ENCODE measurements at regions not wholly inside any gene's neighbourhood (a gene's known extent, or its start where the extent isn't known, plus 50 kb on each side); places are given as distances from the start of the nearest gene placed in this dataset.

DNA sequence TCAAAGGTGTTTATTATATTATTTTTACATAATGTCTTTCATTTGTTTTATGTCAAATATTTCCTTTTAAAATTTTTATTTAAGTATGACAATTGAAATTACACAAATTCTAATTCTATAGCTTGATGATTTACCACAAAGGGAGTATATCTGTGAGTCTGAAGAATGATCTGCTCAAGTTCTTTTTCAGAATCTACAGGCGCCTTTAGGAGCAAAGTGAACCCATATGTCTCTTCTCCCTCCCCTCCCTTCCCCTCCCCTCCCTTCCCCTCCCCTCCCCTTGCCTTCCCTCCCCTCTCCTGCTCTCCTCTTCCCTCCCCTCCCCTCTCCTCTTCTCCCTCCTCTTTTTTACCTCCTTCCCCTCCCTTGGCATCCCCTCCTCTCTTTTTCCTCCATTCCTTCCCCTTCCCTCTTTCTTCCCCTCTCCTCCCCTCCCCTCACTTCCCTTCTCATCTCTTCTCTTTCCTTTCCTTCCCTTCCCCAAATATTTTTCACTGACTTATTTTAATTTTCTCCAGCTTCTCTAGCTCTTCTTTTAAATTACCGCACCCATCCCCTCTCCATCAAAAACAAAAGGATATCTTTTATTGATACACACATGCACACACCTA lies 495.3 kb upstream of the PIK3R1 start:
- no peak for TF ChIP-seq GATA2 (IDR thresholded peaks at IDR 0.05; ENCODE audit: low read depth, low read length)
- no peak for TF ChIP-seq GATA3 (IDR thresholded peaks at IDR 0.05; ENCODE audit: low read depth, low read length)

DNA sequence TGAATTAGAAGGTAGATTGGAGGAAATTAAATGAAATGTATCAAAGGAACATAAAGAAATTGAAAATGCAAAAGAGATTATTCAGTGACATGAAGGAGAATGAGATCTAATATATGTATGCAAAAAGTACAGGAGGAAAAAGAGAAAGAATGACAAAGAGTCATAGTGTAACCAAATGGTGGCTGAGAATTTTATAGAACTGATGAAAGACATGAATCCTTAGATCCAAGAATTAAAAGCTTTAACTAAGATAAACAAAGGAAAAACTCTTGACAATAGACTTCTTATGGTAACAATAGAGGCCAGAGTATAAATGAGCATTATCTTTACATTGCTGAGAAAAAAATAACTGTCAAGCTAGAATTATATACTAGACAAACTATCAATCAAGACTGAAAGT lies 505.4 kb upstream of the CD180 start:
- TF ChIP-seq GATA3 (IDR thresholded peaks at IDR 0.05; ENCODE audit: low read depth, low read length) = no peak
- TF ChIP-seq GATA2 (IDR thresholded peaks at IDR 0.05; ENCODE audit: low read depth, low read length) = no peak

DNA sequence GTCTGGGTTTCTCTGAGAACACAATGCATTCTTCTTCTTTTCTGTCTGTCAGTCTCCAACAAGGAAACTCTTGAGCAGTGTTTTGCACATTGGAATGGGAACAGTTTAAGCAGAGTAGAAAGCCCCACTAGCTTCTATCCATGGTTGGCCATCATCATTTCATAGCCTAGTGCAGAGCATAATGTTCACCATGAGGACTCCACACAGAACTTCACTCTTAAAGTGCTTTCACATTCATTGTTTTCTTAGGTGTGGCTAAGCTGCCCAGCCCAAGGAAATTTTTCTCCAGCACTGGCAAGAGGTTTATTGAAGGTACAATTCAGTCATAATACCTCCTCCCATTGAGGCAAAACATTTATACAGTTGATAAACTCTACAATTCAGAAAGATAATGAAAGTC lies 503.0 kb upstream of the CD180 start:
- TF ChIP-seq GATA2 (IDR thresholded peaks at IDR 0.05; ENCODE audit: low read depth, low read length) (no peak), GATA3 (IDR thresholded peaks at IDR 0.05; ENCODE audit: low read depth, low read length) (no peak)

DNA sequence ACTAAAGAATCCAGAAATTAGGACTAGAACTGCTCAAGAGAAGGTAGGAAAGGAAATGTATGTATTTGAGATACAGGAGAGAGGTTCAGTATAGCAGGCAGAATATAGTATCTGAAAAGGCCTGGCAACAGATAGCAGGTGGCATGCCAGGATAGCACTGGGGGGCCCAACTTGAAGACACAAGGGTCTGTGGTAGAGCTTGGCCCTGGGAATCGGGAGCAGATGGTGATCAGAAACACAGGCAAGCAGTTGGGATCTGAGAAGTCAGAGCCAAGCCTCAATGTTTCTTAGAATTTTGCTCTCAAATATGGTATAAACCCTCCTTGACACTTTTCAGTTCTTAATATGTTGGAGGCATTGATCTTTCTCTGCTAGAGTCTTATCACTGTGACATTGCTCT lies 499.8 kb upstream of the CD180 start:
- no peak for TF ChIP-seq GATA3 (IDR thresholded peaks at IDR 0.05; ENCODE audit: low read depth, low read length)
- no peak for TF ChIP-seq GATA2 (IDR thresholded peaks at IDR 0.05; ENCODE audit: low read depth, low read length)

DNA sequence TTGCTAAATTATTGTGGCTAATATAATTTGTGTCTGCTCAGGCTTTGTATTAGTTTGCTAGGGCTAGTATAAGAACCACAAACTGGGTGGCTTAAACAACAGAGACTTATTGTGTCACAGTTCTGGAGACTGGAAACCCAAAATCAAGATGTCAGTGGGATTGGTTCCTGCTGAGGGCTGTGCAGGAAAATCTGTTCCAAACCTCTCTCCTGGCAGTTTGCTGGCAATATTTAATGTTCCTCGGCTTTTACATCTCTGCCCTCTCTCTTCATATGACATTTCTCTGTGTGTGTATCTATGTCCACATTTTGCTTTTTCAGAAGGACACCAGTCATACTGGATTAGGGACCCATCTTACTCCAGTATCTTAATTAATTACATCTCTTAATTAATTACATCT lies 498.8 kb upstream of the CD180 start:
- TF ChIP-seq GATA2 (IDR thresholded peaks at IDR 0.05; ENCODE audit: low read depth, low read length) = no peak
- no peak for TF ChIP-seq GATA3 (IDR thresholded peaks at IDR 0.05; ENCODE audit: low read depth, low read length)

DNA sequence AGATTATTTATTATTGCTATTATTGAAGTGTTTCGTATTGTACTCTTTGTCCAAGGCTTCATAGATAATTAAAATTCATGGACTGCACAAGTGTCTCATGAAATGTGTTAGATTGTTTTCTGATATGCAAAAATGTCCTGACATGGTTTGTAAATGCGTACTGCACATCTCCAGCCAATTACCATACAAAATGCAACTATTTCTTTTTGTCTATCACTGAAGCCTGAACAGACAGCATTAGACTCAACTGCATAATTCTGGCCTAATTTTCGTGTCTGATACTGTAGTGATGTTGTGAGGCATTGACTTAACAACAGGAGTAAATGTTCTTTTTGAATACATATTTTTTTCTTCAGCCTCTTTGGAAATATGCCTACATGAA lies 498.2 kb upstream of the CD180 start:
- TF ChIP-seq GATA2 (IDR thresholded peaks at IDR 0.05; ENCODE audit: low read depth, low read length) (no peak), GATA3 (IDR thresholded peaks at IDR 0.05; ENCODE audit: low read depth, low read length) (no peak)

DNA sequence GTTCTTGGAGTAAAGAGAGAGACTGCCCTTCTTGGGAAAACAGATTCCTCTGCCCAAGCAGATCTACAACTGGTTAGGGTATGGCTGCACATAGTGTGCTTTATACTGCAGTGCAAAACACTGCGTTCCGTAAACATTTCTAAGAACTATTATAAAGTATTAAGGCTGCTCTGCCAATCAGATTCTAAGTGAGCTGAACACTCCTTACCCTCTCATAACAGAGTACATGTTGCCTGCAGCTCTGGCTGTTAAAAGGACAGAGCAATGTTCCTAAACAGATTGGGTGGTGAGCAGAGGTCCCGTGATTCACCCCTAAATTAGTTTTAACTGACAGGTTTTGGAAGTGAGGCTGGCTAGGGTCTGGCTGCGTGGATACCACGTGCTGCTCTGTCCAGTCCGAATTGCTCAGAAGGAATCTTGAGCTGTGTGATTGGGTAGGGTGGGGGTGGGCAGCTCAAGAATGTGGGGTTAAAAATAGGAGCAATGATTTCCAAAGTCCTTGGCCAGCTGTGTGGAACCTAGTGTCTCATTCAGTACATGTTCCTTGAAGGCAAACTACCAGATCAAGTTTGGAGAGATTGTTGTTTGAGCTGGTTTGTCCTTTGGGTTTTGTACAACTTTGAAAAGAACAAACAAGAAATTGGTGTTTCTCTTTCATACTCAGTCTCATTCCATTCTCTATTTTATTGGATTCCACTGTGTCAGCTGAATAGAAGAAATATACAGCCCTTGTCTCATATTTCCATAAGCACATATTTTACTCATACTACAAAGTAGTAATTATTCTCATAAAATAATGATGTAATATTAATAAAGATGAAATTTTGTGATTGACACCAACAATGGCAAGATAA lies 497.6 kb upstream of the CD180 start:
- TF ChIP-seq GATA2 (IDR thresholded peaks at IDR 0.05; ENCODE audit: low read depth, low read length) (no peak), GATA3 (IDR thresholded peaks at IDR 0.05; ENCODE audit: low read depth, low read length) (no peak)

DNA sequence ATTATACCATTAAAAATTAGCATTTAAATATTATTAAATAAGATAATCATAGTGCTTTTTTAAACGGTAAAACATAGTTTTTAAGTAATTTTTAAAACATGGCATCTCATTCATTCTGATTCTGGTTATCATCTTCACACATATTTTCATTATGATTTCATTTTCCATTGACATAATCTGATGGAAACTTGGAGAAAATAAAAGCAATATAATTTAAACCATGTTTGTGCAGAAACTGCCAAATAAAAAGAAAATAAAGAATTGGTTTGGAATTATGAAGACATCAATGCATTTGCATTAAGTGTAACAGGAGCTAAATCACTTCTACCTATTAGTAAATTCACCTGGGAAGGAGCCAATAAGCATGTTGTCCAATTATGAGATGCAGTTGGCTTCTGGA lies 490.1 kb upstream of the CD180 start:
- TF ChIP-seq GATA3 (IDR thresholded peaks at IDR 0.05; ENCODE audit: low read depth, low read length) (no peak), GATA2 (IDR thresholded peaks at IDR 0.05; ENCODE audit: low read depth, low read length) (no peak)

DNA sequence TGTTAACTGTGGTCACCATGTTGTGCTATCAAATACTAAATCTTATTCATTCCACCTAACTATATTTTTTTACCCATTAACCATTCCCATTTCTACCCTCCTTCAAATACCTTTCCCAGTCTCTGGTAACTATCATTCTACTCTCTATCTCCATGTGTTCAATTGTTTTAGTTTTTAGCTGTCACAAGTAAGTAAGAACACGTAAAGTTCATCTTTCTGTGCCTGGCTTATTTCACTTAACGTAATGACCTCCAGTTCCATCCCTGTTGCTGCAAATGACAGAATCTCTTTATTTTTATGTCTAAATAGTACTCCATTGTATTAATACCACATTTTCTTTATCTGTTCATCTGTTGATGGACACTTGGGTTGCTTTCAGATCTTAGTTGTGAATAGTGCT lies 485.1 kb upstream of the CD180 start:
- TF ChIP-seq GATA2 (IDR thresholded peaks at IDR 0.05; ENCODE audit: low read depth, low read length) = no peak
- no peak for TF ChIP-seq GATA3 (IDR thresholded peaks at IDR 0.05; ENCODE audit: low read depth, low read length)

DNA sequence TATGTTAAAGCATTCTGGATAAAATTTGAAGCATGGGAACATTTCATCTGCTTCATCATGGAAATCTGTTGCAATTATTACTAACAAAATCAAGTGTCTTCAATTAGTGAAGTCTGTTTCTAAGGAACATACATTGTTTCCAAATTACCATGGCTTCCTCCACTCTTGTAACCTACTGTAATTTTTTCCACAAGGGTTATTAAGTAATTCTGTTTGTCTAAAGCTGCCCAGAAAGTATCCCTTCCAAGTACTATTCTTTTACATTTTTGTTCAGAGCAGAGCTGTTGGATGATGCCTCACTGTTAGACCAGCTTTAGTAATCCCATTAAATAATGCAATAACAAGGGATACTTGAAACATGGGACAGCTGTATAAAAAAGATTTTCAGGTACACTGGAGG lies 483.5 kb upstream of the CD180 start:
- TF ChIP-seq GATA3 (IDR thresholded peaks at IDR 0.05; ENCODE audit: low read depth, low read length) (no peak), GATA2 (IDR thresholded peaks at IDR 0.05; ENCODE audit: low read depth, low read length) (no peak)

DNA sequence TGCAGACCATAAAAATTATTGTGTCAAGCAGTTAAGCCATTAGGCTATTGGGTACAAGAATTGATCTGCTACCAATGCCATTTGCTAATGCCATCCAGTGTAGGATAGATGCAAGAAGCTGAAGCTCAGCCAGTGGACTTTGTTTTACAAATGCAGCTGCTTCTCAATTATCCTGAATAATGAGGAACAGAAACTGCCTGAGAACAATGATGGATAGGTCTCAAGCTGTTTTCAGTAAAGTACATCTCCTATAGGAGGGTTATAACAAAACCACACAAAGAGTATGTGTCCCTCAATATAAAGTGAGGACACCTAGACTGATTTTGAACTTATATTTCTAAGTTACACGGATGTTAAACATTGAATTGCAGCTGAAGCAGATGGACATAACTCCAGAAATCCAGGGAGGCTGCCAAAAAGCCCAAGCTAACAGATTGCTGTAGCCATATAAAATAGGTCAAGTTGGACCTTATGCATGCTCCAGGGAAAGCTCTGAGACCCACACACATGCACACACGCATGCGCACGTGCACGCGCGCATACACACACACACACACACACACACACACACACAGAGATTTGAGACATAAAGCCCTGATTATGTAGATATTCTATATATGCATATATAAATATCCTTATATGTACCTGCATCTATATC lies 482.7 kb upstream of the CD180 start:
- TF ChIP-seq GATA3 (IDR thresholded peaks at IDR 0.05; ENCODE audit: low read depth, low read length) (no peak), GATA2 (IDR thresholded peaks at IDR 0.05; ENCODE audit: low read depth, low read length) (no peak)

DNA sequence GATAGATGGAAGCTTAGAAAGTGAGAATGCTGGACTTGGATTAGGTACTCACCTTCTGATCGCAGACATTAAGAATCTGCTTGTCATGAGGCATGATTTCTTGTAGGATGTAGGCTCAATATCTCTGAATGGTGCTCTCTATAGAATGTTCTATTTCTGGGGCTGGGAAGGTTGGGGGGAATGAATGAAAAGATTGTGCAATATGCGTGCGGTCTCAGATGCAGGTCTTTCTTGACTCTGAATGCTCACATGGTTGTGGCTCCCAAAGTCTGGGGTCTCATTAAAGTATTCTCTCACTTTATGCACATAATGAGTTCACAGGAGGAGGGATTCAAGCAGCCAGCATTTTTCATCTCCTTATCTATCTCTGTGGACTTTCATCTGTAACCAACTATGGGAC lies 482.0 kb upstream of the CD180 start:
- no peak for TF ChIP-seq GATA3 (IDR thresholded peaks at IDR 0.05; ENCODE audit: low read depth, low read length)
- TF ChIP-seq GATA2 (IDR thresholded peaks at IDR 0.05; ENCODE audit: low read depth, low read length) = no peak

DNA sequence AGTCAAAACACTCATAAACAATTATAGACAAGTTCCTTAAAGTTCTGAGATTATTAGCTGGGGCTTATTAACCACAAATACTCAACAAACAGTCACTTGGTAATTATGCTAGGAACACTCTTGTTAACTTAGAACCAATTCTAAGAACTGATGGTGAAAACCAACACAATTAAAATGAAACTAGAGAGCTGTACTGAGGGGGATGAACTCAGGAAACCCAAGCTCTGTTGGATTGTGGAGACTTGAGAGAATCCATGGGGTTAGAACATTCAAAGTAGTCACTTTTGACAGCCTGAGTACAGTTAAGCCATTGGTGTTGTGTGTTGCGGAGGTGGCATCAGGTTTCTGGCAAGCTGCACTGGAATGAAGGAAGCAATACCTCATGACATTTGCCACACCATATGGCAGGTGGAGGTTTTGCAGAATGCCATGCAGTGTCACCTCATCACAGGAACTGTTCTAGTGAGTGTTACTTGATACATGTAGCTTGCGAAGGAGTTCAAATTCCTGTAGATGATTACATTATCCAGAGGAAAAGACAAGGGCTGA lies 480.9 kb upstream of the CD180 start:
- no peak for TF ChIP-seq GATA3 (IDR thresholded peaks at IDR 0.05; ENCODE audit: low read depth, low read length)
- no peak for TF ChIP-seq GATA2 (IDR thresholded peaks at IDR 0.05; ENCODE audit: low read depth, low read length)

DNA sequence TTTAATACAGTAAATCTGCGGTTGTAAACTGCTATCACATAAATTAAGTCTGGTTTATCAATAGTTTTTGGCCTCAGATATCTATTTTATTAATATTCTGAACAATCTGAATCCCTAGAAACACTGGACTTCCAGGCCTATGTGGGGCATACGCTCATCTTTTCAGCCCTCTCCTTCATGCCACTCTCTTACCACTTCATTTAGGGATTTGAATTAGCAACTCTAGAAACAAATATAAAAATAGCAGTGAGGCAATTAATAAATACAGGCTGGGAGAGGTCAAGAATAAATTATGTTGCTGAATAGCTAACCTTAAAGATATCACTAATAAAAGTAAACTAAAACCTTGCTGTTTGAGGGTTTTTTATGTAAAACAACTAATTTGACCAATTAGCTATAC lies 480.3 kb upstream of the CD180 start:
- TF ChIP-seq GATA3 (IDR thresholded peaks at IDR 0.05; ENCODE audit: low read depth, low read length) (no peak), GATA2 (IDR thresholded peaks at IDR 0.05; ENCODE audit: low read depth, low read length) (no peak)
